Adipocyte (in vitro differentiated cells): ENCODE measurements at regions not wholly inside any gene's neighbourhood (a gene's known extent, or its start where the extent isn't known, plus 50 kb on each side); places are given as distances from the start of the nearest gene placed in this dataset.

Experiments
- DNase-seq: peaks from one replicate; pipeline ENCODE4 v3.0.0-alpha.2; 2015; ENCODE audit warnings: low read depth
- H3K27me3 ChIP-seq: replicated peaks from 2 replicates; pipeline ENCODE4 v1.7.0; 2013; ENCODE audit warnings: mild to moderate bottlenecking, low read length, moderate library complexity; ENCODE audit not compliant: control insufficient read depth, insufficient read depth
- H3K36me3 ChIP-seq: 2 replicates; pipeline ENCODE4 v1.7.0; 2013; ENCODE audit warnings: low read length, mild to moderate bottlenecking, moderate library complexity; ENCODE audit not compliant: control insufficient read depth, insufficient read depth, severe bottlenecking
- H3K4me1 ChIP-seq: 2 replicates; pipeline ENCODE4 v1.7.0; 2013; ENCODE audit warnings: mild to moderate bottlenecking, low read length, moderate library complexity; ENCODE audit not compliant: control insufficient read depth, insufficient read depth
- H3K4me3 ChIP-seq: 2 replicates; pipeline ENCODE4 v1.7.0; 2013; ENCODE audit warnings: mild to moderate bottlenecking, low read length, moderate library complexity
- H3K9ac ChIP-seq: 2 replicates; pipeline ENCODE4 v1.7.0; 2013; ENCODE audit warnings: mild to moderate bottlenecking, low read length, moderate library complexity
- H3K9me3 ChIP-seq: 2 replicates; pipeline ENCODE4 v1.7.0; 2013; ENCODE audit warnings: mild to moderate bottlenecking, low read length, moderate library complexity; ENCODE audit not compliant: control insufficient read depth

DNA sequence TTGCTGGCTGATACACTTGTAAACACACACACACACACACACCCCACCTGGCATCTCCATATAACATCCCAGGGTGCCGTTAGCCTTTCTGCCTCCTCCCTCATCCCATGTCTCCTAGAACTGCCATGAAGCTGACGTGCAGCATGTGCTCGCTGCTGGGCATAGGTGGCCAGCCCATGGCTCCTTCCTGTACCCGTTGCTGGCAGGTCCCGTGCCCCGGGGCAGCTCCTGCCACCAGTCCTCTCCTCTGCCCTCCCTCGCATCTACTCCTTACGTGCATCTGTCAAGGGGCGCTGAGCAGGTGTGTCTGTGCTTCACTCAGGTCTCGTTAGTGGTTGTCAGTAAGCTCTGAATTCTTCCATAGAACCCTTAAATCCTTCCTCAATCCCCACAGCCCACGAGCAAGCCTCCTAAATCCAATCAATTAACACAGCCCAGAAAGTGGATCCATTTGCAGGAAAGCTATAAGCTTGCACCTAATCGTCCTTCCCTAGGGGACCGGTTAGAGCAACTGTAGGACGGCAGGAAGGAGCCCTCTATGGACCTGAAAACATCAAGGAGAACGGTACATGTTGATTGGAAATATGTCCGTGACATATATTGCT lies 218.1 kb upstream of the FOXF1 start:
- Histone ChIP-seq H3K4me3 (no peak overlapping the region), H3K27me3 (peaks cover 97% of the 10 kb centered on the region)
- DNase-seq, result no peak

DNA sequence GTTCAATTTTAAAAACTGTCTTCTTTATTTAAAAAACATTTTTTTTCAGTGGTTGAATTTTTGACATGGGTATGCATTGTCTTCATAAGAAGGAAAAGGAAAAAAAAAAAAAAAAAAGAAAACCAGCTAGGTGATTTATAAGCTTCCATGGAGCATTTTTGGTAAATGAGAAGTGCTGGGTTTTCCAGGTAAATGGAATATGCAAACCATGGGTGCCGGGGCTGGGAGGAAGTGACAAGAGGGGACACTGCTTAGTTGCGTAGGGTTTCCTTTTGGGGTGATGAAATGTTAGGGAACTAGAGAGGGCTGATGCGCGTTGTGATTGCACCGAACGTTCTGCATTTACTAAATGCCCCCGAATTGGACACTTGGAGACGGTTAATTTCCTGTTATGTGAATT lies 217.4 kb upstream of the FOXF1 start:
- no peaks in the 10 kb centered on the region for H3K36me3 ChIP-seq
- no peak overlapping the region for H3K9ac ChIP-seq
- H3K9me3 ChIP-seq, result peaks cover 5% of the 10 kb centered on the region
- DNase-seq, result no peak
- peaks cover 2% of the 10 kb centered on the region for H3K4me1 ChIP-seq
- H3K4me3 ChIP-seq, result no peak overlapping the region
- H3K27me3 ChIP-seq, result peaks cover 99% of the 10 kb centered on the region

More for the DNA sequence above, 218.1 kb upstream of the FOXF1 start:
- peaks cover 3% of the 10 kb centered on the region for H3K9me3 ChIP-seq
- H3K36me3 ChIP-seq, result no peaks in the 10 kb centered on the region
- H3K4me1 ChIP-seq, result no peaks in the 10 kb centered on the region
- H3K9ac ChIP-seq, result no peak overlapping the region

GRCh38 chr16:86293906-86294305 lies 216.4 kb upstream of the FOXF1 start:
- Histone ChIP-seq H3K9ac (no peak overlapping the region), H3K4me1 (peaks cover 10% of the 10 kb centered on the region), H3K4me3 (no peak overlapping the region), H3K36me3 (no peaks in the 10 kb centered on the region), H3K27me3 (peaks cover 96% of the 10 kb centered on the region), H3K9me3 (peaks cover 5% of the 10 kb centered on the region)
- no peak for DNase-seq

DNA sequence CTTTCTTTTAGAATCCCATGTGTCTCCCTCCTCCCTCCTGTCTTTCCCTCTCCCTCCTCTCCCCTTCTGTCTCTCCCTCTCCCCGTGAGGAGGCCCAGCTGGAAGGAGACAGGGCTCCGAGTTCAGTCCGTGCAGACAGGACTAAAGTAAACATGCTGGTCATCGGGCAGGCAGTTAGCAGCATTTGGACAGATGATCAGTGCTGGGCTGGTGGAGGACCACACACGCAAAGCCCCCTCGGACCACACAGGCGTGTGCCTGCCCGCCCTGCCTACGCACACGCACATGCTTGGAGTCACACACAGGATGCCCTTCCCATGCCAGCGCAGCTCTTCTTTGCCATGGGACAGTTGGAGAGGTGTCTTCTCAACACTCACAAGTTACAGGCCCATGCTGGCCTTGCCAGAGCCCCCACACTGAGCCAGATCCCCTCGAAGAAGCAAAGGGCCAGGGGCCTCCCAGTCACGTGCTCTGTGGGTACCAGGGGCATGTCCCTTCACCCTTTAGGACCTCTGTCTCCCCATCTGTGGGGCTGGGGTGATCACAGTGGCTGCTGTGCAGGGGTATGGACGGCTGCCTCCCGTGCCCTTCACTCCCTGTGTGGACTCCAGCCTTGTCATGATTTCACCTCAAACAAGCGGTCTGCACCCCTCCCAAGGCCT lies 215.7 kb upstream of the FOXF1 start:
- Histone ChIP-seq H3K9me3 (peaks cover 5% of the 10 kb centered on the region), H3K9ac (no peak overlapping the region), H3K36me3 (no peaks in the 10 kb centered on the region), H3K4me1 (peaks cover 10% of the 10 kb centered on the region), H3K4me3 (no peak overlapping the region), H3K27me3 (peaks cover 88% of the 10 kb centered on the region)
- no peak for DNase-seq

DNA sequence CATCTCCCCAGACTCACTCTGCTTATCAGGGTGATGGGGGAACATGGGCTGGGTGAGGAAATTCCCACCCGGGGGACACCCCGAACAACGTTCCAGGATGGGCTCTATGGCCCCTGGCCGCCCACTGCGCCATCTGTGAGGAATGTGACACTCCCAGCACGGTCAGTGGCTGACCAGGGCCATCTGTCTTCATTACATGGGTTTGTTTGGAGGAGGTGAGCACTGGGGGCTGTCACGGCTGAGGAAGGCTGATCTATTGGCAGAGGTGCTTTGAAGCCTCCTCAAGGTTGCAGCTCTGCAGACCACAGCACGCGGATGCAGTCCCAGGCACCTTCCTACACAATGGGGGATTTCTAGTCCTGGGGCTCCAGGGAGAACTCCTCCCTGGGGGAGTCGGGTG lies 214.1 kb upstream of the FOXF1 start:
- Histone ChIP-seq H3K9me3 (peaks cover 5% of the 10 kb centered on the region), H3K27me3 (peaks cover 86% of the 10 kb centered on the region), H3K4me1 (peaks cover 10% of the 10 kb centered on the region), H3K36me3 (no peaks in the 10 kb centered on the region), H3K4me3 (no peak overlapping the region), H3K9ac (no peak overlapping the region)
- no peak for DNase-seq

- Histone ChIP-seq H3K4me1 (peaks cover 10% of the 10 kb centered on the region), H3K36me3 (no peaks in the 10 kb centered on the region), H3K4me3 (no peak overlapping the region), H3K9me3 (peaks cover 5% of the 10 kb centered on the region), H3K9ac (no peak overlapping the region), H3K27me3 (peaks cover 76% of the 10 kb centered on the region)
- no peak for DNase-seq
Measured at GRCh38 chr16:86297391-86297790, 212.9 kb upstream of the FOXF1 start.

- peak; percentile 46 for DNase-seq
Measured at GRCh38 chr16:86297866-86298757, 212.2 kb upstream of the FOXF1 start.

GRCh38 chr16:86298758-86299134 lies 211.6 kb upstream of the FOXF1 start:
- Histone ChIP-seq H3K4me3 (no peak overlapping the region), H3K9ac (no peak overlapping the region), H3K4me1 (peaks cover 10% of the 10 kb centered on the region), H3K9me3 (peaks cover 5% of the 10 kb centered on the region), H3K36me3 (no peaks in the 10 kb centered on the region), H3K27me3 (peaks cover 70% of the 10 kb centered on the region)
- no peak for DNase-seq

More at GRCh38 chr16:86297866-86298757, 212.2 kb upstream of the FOXF1 start:
- Histone ChIP-seq H3K9ac (no peak overlapping the region), H3K27me3 (peaks cover 75% of the 10 kb centered on the region), H3K4me3 (no peak overlapping the region), H3K9me3 (peaks cover 5% of the 10 kb centered on the region), H3K4me1 (peaks cover 10% of the 10 kb centered on the region), H3K36me3 (no peaks in the 10 kb centered on the region)

DNA sequence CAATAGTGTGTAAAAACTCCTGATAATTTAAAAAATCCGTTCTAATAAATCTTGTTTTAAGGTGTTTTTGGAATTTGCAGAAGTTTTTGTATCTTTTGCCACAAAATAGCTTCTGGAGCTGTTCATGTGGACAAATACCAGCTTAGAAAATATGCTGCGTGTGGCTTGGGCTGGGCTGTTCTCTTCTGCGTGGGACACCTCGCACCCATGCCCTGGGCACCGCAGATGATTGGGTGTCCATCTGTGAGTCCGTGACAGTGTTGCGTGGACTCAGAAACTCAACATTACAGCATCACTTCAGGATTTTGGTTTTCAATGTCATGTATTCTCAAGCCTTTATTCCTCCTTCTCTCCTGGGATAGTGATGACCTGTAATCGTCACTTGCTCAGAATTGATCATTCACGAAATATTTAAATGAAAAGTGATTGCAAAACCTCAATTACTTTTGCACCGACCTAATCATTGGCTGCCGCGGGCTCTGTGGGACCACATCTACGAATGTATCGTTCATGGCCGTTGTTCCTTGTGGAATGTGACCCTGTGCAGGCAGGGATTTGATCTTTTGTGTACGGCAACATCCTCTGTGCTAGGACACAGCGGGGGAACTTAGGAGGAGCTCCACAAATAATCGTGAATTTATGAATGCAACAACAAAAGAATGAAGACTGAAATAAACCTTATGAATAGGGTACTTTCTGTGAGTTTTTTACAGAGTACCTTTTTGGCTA lies 210.3 kb upstream of the FOXF1 start:
- H3K4me1 ChIP-seq, result peaks cover 10% of the 10 kb centered on the region
- no peak overlapping the region for H3K9ac ChIP-seq
- peaks cover 5% of the 10 kb centered on the region for H3K9me3 ChIP-seq
- H3K36me3 ChIP-seq, result no peaks in the 10 kb centered on the region
- no peak for DNase-seq
- peaks cover 61% of the 10 kb centered on the region for H3K27me3 ChIP-seq
- no peak overlapping the region for H3K4me3 ChIP-seq

DNA sequence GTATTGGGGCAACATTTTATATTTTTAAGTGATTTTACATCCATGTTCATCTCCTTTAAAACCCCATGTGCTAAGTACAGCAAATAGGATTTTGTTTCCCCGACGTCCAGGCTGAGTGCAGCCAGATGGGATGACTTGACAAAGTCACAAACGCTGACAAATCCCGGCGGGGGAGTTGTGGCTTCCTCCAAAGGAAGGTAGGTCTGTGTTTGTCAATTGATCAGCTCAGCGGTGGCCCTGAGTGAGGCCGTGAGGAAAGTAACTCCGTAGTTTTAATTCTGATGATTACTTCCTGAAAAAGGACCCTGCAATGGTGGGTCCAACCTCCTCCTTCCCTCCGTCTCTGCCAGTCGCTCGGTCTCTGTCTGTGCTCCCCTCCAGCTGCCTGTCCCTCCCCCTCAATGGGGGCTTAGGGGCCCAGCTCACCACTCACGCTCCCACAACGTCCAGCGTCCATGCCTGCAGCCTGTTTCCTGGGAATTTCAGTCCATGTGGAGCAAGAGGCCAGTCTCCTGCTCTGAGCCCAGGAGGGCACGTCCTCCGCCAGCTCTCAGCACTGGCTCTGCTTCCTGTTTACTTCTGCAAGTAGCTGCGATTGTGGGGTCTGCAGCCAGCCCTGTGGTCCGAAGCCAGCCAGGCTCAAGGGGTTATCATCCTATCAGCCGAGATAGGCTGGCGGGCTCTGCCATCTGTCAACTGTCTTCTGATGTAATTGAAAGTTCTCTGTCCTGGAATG lies 209.4 kb upstream of the FOXF1 start:
- no peak for DNase-seq
- H3K4me3 ChIP-seq, result no peak overlapping the region
- H3K27me3 ChIP-seq, result peaks cover 56% of the 10 kb centered on the region
- H3K36me3 ChIP-seq, result no peaks in the 10 kb centered on the region
- peaks cover 5% of the 10 kb centered on the region for H3K9me3 ChIP-seq
- no peak overlapping the region for H3K9ac ChIP-seq
- peaks cover 10% of the 10 kb centered on the region for H3K4me1 ChIP-seq
